OCI-LY3 (cell line): ENCODE measurements at regions not wholly inside any gene's neighbourhood (a gene's known extent, or its start where the extent isn't known, plus 50 kb on each side); places are given as distances from the start of the nearest gene placed in this dataset.

Experiments
- EZH2phosphoT487 ChIP-seq: fragments of 200-600 bp; shearing (Covaris generic); IDR thresholded peaks from 2 replicates; pipeline ENCODE4 v1.6.1; 2018; ENCODE audit warnings: antibody characterized with exemption, mixed run types, low read depth
- TF ChIP-seq, protein P1 (sequence below): fragments of 200-600, 300-600 bp; sonication (generic); IDR thresholded peaks from 2 replicates; pipeline ENCODE4 v1.5.1; 2014; ENCODE audit warnings: antibody characterized with exemption, low read length, low read depth

DNA sequence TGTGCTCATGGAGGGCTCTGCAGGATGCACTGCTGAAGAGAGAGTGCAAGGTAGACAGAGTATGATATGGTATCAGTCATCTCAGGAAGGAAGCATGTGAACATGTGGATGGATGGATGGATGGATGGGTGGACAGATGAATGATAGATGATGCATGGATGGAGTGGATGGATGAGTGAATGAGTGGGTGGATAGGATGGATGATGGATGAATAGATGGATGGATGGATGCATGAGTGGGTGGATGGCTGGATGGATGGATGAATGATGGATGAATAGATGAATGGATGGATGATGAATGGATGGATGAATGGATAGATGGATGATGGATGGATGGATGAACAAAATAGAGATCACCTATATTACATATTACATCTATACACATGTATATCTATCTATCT lies 341.3 kb downstream of the DRD1 start:
- TF ChIP-seq, protein P1, sequence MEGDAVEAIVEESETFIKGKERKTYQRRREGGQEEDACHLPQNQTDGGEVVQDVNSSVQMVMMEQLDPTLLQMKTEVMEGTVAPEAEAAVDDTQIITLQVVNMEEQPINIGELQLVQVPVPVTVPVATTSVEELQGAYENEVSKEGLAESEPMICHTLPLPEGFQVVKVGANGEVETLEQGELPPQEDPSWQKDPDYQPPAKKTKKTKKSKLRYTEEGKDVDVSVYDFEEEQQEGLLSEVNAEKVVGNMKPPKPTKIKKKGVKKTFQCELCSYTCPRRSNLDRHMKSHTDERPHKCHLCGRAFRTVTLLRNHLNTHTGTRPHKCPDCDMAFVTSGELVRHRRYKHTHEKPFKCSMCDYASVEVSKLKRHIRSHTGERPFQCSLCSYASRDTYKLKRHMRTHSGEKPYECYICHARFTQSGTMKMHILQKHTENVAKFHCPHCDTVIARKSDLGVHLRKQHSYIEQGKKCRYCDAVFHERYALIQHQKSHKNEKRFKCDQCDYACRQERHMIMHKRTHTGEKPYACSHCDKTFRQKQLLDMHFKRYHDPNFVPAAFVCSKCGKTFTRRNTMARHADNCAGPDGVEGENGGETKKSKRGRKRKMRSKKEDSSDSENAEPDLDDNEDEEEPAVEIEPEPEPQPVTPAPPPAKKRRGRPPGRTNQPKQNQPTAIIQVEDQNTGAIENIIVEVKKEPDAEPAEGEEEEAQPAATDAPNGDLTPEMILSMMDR, result no peak
- TF ChIP-seq EZH2phosphoT487, result no peak
